Stimulated activated CD4-positive, alpha-beta T cell treated with anti-CD3 and anti-CD28 coated beads, Interleukin-1b, Interleukin-23, amount 100 ng/mL, for 1 hour (primary cell): ENCODE measurements at regions not wholly inside any gene's neighbourhood (a gene's known extent, or its start where the extent isn't known, plus 50 kb on each side); places are given as distances from the start of the nearest gene placed in this dataset.

Experiments used
- DNase-seq, 2 donors: peaks; one replicate each; pipeline ENCODE4 v3.0.0-alpha.2; 2020; ENCODE audit warnings: low read depth in 2 of 2

DNA sequence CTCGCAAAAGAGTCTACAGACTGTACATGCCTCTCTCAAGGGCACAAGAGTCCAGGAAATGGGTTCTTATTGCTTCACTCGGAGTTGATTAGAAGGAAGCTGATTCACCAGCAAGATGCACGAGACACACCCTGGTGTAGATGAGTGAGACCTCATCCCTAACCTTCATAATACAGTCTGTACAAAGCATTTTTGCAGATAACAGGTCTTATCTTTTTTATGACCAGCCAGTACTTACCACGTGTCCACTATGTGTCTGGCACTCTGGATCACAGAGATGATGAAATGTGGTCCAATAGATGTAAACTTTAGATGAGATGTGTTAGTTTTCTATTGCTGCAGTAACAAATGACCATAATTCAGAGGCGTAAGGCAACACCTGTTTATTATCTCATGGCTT, 53.4 kb upstream of the PWP1 start:
- no peak for DNase-seq

DNA sequence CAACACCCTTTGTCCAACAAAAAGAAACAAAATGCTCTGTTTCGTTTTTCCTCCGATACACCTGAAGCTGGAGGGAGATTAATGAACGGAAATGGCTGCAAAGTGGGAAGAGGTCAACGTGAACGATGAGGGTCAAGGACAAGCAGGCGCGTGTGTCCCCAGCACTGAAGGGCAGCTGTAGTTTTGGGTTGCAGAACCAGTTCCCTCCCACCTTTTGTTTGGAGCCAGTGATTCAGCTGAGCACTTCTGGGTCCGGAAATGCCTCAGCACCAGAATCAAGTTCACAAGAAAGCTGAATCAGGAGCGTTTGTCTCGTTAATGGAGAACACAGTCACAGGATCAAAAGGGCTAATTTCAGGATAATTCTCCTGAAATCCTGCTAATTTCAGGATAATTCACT, 51.1 kb upstream of the PWP1 start:
- DNase-seq, result no peak

DNA sequence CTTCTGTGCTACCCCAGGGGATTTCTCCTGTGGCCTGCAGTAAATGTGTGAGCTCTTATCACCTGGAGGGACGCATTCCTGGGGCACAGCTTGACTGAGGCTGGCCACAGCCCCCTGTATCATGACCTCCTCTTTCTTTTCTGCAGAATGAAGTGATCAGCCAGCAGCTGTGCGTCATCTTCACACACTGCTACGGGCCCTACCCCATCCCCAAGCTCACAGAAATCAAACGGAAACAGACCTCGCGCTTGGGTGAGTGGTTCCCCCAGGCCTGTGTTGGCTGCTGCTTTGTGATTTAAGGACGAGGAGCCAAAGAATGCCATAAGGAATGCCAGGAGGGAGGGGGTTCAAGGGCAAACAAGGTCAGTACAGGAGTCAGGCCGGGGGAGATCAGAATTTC, 50.5 kb upstream of the PWP1 start:
- DNase-seq, result no peak
